HG03039 (cell line): ENCODE measurements at regions not wholly inside any gene's neighbourhood (a gene's known extent, or its start where the extent isn't known, plus 50 kb on each side); places are given as distances from the start of the nearest gene placed in this dataset.

Experiments used
- ATAC-seq: cut with Tn5 transposase; IDR thresholded peaks from one replicate; pipeline ENCODE4 v1.9.1; 2021; ENCODE audit warnings: mild to moderate bottlenecking, moderate library complexity; ENCODE audit not compliant: unreplicated experiment

- ATAC-seq, result no peak
Measured at GRCh38 chr9:73020877-73021276, 68.0 kb upstream of the ALDH1A1 start.

- ATAC-seq, result no peak
Measured at GRCh38 chr9:73014011-73014410, 61.2 kb upstream of the ALDH1A1 start.

GRCh38 chr9:73011956-73012355 is 59.1 kb upstream of the ALDH1A1 start:
- ATAC-seq, result no peak

GRCh38 chr9:73011181-73011750 is 58.4 kb upstream of the ALDH1A1 start:
- no peak for ATAC-seq

- ATAC-seq, result no peak
Measured at GRCh38 chr9:73009649-73010288, 56.9 kb upstream of the ALDH1A1 start.

GRCh38 chr9:73007966-73008672 is 55.3 kb upstream of the ALDH1A1 start:
- ATAC-seq, result no peak

GRCh38 chr9:73006986-73007385 is 54.1 kb upstream of the ALDH1A1 start:
- ATAC-seq, result no peak
